Small intestine (tissue), 7 donors: ENCODE measurements at regions not wholly inside any gene's neighbourhood (a gene's known extent, or its start where the extent isn't known, plus 50 kb on each side); places are given as distances from the start of the nearest gene placed in this dataset.
A peak's percentile ranks its signal among the peaks of the same experiment; 100 is the strongest.

Source experiments
- DNase-seq, 2 donors: peaks; one replicate each; pipeline versions ENCODE4 v3.0.0 to v3.0.0-alpha.2; 2013
- FAIRE-seq: peaks from 2 replicates; lab custom pipeline; 2012; peaks lifted over from hg19 to GRCh38; lab: Jason Lieb, UNC
- H3K27ac ChIP-seq, 3 donors: one replicate each; pipeline ENCODE4 v1.5.1; 2013; ENCODE audit warnings: low read length in 2 of 3, mild to moderate bottlenecking in 2 of 3, control low read depth in 1 of 3, inconsistent platforms in 1 of 3, low read depth in 1 of 3, moderate library complexity in 1 of 3
- H3K27me3 ChIP-seq, 3 donors: one replicate each; pipeline ENCODE4 v1.6.1; 2013; ENCODE audit warnings: low read length in 3 of 3, inconsistent platforms in 1 of 3; ENCODE audit not compliant: control insufficient read depth in 3 of 3, insufficient read depth in 3 of 3
- H3K36me3 ChIP-seq, 3 donors: one replicate each; pipeline ENCODE4 v1.6.1; 2013; ENCODE audit warnings: low read length in 3 of 3, inconsistent platforms in 1 of 3, low read depth in 1 of 3, mild to moderate bottlenecking in 1 of 3, moderate library complexity in 1 of 3; ENCODE audit not compliant: control insufficient read depth in 3 of 3, insufficient read depth in 2 of 3
- H3K4me1 ChIP-seq, 3 donors: one replicate each; pipeline ENCODE4 v1.6.1; 2013; ENCODE audit warnings: low read length in 2 of 3, inconsistent platforms in 1 of 3, low read depth in 1 of 3, mild to moderate bottlenecking in 1 of 3, moderate library complexity in 1 of 3; ENCODE audit not compliant: control insufficient read depth in 3 of 3, insufficient read depth in 2 of 3
- H3K4me3 ChIP-seq, 3 donors: one replicate each; pipeline ENCODE4 v1.5.1; 2013; ENCODE audit warnings: low read length in 3 of 3, control low read depth in 1 of 3, inconsistent platforms in 1 of 3, low read depth in 1 of 3, mild to moderate bottlenecking in 1 of 3, moderate library complexity in 1 of 3
- H3K9me3 ChIP-seq, 2 donors: one replicate each; pipeline ENCODE4 v1.6.1; 2013; ENCODE audit warnings: low read depth in 1 of 2, low read length in 1 of 2; ENCODE audit not compliant: control insufficient read depth in 2 of 2, insufficient read depth in 1 of 2
- WGBS, 3 donors: extraction: QIAGEN DNeasy Blood & Tissue Kit; methylation state at CpG; one replicate each; pipeline ENCODE4 v1.1.7; 2013; 5-methylcytosine and 5-hydroxymethylcytosine counted together
- donor health status: healthy with polysubstance abuse.
- donor health status: control.
- donor health status: control.
- donor health status: Bipolar disorder and iron deficiency.
- donor health status: healthy.

DNA sequence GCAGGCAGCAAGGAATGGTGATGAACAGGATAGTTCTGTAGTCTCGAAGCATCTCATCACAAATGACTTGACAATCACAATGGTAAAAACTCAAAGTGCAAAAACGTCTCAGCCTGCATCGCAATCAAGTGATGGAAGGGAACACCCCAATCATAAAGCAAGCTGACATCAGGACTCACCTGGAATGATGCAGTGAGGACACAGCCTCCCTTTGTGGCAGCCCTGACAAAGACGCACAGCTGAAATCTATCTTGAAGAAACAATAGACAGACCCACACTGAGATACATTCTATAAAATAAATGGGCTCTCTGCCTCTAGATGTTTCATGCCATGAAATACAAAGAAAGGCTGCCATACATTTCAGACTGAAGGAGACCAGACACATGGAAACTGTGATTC lies 748.0 kb upstream of the IGFBP3 start:
- H3K27me3 ChIP-seq: no peaks in the 10 kb centered on the region
- H3K9me3 ChIP-seq: no peaks in the 10 kb centered on the region
- H3K4me3 ChIP-seq: no peak overlapping the region
- no peak for DNase-seq
- 79 to 89% (median 87%) methylated on average over 4 of the region's 4 CpGs for WGBS, 3 donors
- H3K4me1 ChIP-seq: no peaks in the 10 kb centered on the region
- no peak for FAIRE-seq
- no peaks in the 10 kb centered on the region for H3K36me3 ChIP-seq
- H3K27ac ChIP-seq: no peak overlapping the region

DNA sequence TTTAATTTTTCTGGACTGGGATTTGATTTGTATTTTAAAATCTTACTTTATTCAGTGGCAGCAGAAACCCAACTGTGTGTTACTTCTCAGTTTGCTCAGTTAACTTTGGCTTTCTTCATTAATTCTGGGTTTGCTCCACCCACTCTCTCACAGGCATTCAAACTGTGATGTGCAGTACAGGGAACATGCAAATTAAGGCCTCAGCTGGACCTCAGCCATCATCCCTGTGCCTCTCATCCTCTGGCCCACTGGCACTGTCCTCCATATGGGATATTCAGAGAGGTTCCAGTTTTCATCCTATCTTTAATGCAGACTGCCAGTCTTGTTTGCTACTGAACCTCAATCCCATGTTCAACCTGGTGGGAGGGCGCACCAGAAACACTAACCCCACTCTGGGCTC lies 743.4 kb upstream of the IGFBP3 start:
- H3K4me3 ChIP-seq: no peak overlapping the region
- H3K36me3 ChIP-seq: no peaks in the 10 kb centered on the region
- WGBS, 3 donors: 75 to 83% (median 77%) methylated on average over 1 of the region's 1 CpG
- FAIRE-seq (no peak), DNase-seq (no peak)
- H3K9me3 ChIP-seq: no peaks in the 10 kb centered on the region
- no peak overlapping the region for H3K27ac ChIP-seq
- no peaks in the 10 kb centered on the region for H3K27me3 ChIP-seq
- no peaks in the 10 kb centered on the region for H3K4me1 ChIP-seq

DNA sequence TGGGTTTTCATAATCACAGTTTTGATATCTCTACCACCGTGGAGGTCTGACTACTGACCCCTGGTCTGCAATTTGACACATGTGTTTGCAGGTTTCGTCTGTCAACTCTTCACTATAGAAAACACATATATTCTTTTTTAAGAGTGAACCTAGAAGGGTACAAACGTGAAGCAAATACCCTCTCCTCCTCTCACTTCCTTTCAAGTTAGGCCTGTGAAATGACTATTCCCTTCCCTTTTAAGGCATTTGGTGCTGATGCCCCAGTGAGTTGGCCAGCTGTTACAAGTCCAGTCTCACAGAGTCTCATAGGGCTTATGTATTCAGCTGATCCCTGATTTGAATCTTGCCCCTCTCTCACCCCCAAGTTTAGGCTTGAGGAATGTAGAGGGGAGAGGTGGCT lies 742.0 kb upstream of the IGFBP3 start:
- 61 to 73% (median 71%) methylated on average over 3 of the region's 3 CpGs for WGBS, 3 donors
- FAIRE-seq (no peak), DNase-seq (no peak)
- Histone ChIP-seq H3K4me3 (no peak overlapping the region), H3K27me3 (no peaks in the 10 kb centered on the region), H3K27ac (no peak overlapping the region), H3K9me3 (peaks cover 0 to 3% of the 10 kb centered on the region in 2 donors), H3K4me1 (no peaks in the 10 kb centered on the region), H3K36me3 (no peaks in the 10 kb centered on the region)

DNA sequence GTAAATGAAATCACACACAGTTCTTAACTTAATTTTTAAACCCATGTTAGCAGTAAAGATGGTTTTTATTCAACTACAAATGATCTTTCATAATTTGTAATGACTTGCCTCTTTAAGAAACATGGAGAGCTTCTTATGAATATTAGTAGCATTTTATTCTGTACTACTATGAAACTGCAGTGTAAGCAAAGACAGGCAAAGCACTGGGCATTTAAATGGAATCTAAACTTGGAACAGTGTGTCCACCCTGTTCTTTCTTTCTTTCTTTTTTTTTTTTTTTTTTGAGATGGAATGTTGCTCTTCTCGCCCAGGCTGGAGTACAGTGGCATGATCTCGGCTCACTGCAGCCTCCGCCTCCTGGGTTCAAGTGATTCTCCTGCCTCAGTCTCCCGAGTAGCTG lies 740.4 kb upstream of the IGFBP3 start:
- H3K9me3 ChIP-seq: peaks cover 0 to 3% of the 10 kb centered on the region in 2 donors
- no peak overlapping the region for H3K27ac ChIP-seq
- H3K4me1 ChIP-seq: no peaks in the 10 kb centered on the region
- H3K4me3 ChIP-seq: no peak overlapping the region
- no peaks in the 10 kb centered on the region for H3K36me3 ChIP-seq
- H3K27me3 ChIP-seq: no peaks in the 10 kb centered on the region
- DNase-seq: no peak
- no peak for FAIRE-seq
- 68 to 91% (median 80%) methylated on average over 4 of the region's 4 CpGs for WGBS, 3 donors

DNA sequence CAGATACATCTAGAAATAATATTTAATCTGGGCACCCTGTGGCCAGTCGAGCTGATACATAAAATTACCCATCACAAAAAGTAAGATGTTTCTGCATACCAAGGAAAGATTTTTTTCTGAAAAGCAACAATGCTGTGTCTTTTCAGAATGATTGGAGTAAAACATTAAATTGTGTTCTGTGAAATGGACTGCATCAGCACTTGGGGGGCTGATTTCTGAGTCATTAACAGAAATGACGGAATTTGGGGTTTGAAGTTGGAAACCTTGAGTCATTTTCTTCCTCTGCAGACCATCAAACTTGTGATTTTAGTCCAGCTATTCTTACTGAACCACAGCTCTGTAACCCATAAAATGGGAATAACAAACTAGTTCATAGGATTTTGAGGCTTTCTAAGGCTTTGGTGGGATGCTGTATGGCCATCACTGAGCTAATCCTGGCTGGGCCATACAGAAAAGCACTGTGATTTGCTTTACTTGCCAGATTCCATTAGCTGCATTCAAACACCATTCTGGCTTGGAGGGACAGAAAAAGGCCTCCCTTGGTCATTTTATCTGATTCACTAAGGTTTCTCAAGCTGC lies 739.4 kb upstream of the IGFBP3 start:
- DNase-seq: peak in 1 of 2 donors; percentile 24
- peaks cover 0 to 3% of the 10 kb centered on the region in 2 donors for H3K9me3 ChIP-seq
- no peak overlapping the region for H3K4me3 ChIP-seq
- H3K4me1 ChIP-seq: no peaks in the 10 kb centered on the region
- no peaks in the 10 kb centered on the region for H3K36me3 ChIP-seq
- 89 to 93% (median 89%) methylated on average over 2 of the region's 2 CpGs for WGBS, 3 donors
- no peak for FAIRE-seq
- no peaks in the 10 kb centered on the region for H3K27me3 ChIP-seq
- H3K27ac ChIP-seq: no peak overlapping the region

DNA sequence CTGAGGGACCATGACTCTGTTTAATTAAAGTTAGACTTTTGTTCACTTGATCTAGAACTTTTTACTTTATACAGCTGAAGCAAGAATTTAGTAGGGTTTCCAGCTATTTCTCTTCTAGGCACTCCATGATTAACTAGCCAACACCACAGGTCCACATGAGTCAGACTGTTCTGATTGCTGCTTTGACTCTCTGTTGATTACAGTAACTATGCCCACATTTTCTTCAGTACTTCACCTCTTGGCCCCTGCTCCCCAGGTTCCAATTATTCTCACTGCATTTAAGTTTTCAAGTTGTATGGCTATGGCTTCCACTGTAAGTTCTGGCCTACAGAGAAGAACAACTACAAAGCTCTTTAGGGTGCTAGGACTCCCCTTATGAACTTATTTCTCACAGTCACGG lies 737.2 kb upstream of the IGFBP3 start:
- no peak for FAIRE-seq
- Histone ChIP-seq H3K4me3 (no peak overlapping the region), H3K27ac (no peak overlapping the region), H3K4me1 (no peaks in the 10 kb centered on the region), H3K27me3 (no peaks in the 10 kb centered on the region), H3K36me3 (no peaks in the 10 kb centered on the region), H3K9me3 (peaks cover 0 to 3% of the 10 kb centered on the region in 2 donors)
- DNase-seq: no peak
- WGBS, 3 donors: 86 to 90% (median 88%) methylated on average over 1 of the region's 1 CpG

DNA sequence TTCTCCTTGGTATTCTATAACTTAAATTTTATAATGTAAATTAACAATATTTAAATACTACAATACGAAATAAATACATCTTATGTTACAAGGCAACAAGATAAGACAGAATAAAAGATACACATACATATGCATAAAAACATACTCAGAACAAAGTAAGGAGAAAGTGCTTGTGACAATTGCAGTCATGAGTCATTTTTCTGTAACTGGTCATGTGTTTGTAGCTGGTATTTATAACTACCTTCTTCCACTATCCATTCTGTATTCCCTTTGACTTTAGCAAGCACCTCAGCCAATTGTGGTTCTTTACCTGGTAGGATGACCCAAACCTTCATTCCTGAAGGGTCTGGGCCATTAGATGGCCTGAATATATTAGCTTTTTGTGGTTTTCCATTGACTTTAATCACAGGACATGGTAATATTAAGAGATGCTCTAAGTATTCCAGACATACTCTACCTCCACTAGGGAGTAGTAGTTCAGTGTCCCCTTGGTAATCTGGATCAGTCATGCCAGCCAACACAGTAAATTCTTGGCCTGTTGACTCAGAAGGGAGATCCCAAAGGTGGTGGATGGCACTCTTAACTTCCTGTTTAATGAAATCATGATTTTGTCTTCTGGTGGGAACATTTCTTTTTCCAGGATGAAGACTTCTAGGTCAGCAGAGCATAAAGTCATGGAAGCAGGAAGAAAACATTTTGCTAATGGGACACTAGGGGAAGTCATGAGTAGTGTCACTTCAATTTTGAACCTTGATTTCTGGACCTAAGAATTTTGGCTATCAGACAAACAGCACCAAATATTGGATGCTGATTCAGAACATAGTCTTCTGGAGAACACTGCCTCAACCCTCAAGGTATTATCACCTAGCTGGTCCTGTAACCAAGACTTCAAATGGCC lies 733.7 kb upstream of the IGFBP3 start:
- FAIRE-seq (no peak), DNase-seq (peak in 1 of 2 donors; percentile 38)
- peak overlapping the region in 1 of 3 donors; percentile 4 for H3K27ac ChIP-seq
- WGBS, 3 donors: 81 to 85% (median 82%) methylated on average over 1 of the region's 1 CpG
- no peaks in the 10 kb centered on the region for H3K36me3 ChIP-seq
- H3K27me3 ChIP-seq: no peaks in the 10 kb centered on the region
- peaks cover 0 to 14% (median 2%) of the 10 kb centered on the region in 3 donors for H3K4me1 ChIP-seq
- peaks cover 0 to 3% of the 10 kb centered on the region in 2 donors for H3K9me3 ChIP-seq
- H3K4me3 ChIP-seq: no peak overlapping the region

DNA sequence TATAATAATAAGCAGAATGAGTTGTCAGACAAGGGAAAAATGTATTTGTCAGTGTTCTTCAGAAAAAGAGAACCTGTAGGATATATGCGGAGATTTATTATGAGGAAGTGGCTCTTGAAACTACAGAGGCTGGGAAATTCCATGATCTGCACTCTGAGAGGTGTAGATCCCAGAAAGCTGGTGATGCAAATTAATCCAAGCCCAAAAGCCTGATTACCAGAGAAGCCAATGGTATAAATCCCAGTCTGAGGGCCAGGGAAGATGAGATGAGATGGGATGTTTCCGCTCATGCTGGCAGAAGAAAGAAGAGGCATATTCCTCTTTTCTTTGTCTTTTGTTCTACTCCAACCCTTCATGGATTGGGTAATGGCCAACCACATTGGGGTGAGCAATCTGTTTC lies 732.8 kb upstream of the IGFBP3 start:
- H3K4me1 ChIP-seq: peaks cover 0 to 14% (median 2%) of the 10 kb centered on the region in 3 donors
- FAIRE-seq (no peak), DNase-seq (no peak)
- H3K27ac ChIP-seq: no peak overlapping the region
- no peaks in the 10 kb centered on the region for H3K36me3 ChIP-seq
- no peak overlapping the region for H3K4me3 ChIP-seq
- H3K27me3 ChIP-seq: no peaks in the 10 kb centered on the region
- no peaks in the 10 kb centered on the region for H3K9me3 ChIP-seq
- WGBS, 3 donors: 63 to 98% (median 78%) methylated on average over 2 of the region's 2 CpGs
